ENCODE measurements at regions not wholly inside any gene's neighbourhood (a gene's known extent, or its start where the extent isn't known, plus 50 kb on each side); places are given as distances from the start of the nearest gene placed in this dataset.
"Not testable (repeated sequence)": the region's sequence is repeated elsewhere in the genome, so short reads cannot be mapped to it uniquely, and the experiment has no call there.

DNA sequence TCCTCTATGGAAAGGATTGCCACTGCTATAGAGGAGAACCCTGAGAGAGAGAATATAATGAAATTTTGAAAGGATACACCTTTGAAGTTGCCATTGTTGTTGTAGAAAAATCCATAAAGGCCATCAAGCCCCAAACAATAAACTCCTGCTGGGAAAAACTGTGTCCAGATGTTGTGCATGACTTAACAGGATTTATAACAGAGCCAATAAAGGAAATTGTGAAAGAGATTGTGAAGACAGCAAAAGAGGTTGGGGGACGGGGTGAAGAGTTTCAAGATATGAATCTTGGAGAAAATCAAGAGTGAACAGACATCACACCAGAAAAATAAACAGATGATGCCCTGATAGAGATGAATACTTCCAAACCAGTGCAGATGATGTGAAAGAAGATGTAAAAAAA is 396.4 kb downstream of the BCKDHB start:
- H3K27me3 ChIP-seq (replicated peaks; ENCODE audit: control insufficient read depth, insufficient read depth, low read length) = no peaks in the 10 kb centered on the region
- DNase-seq (ENCODE audit: extremely low read depth, insufficient read length) = no peak
- no peaks in the 10 kb centered on the region for H3K36me3 ChIP-seq (ENCODE audit: control insufficient read depth, insufficient read depth, low read length)
- TF ChIP-seq, protein P1, sequence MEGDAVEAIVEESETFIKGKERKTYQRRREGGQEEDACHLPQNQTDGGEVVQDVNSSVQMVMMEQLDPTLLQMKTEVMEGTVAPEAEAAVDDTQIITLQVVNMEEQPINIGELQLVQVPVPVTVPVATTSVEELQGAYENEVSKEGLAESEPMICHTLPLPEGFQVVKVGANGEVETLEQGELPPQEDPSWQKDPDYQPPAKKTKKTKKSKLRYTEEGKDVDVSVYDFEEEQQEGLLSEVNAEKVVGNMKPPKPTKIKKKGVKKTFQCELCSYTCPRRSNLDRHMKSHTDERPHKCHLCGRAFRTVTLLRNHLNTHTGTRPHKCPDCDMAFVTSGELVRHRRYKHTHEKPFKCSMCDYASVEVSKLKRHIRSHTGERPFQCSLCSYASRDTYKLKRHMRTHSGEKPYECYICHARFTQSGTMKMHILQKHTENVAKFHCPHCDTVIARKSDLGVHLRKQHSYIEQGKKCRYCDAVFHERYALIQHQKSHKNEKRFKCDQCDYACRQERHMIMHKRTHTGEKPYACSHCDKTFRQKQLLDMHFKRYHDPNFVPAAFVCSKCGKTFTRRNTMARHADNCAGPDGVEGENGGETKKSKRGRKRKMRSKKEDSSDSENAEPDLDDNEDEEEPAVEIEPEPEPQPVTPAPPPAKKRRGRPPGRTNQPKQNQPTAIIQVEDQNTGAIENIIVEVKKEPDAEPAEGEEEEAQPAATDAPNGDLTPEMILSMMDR (IDR thresholded peaks at IDR 0.05; ENCODE audit: insufficient read depth, low read length, poor library complexity, severe bottlenecking) = no peak
- H3K4me3 ChIP-seq (replicated peaks; ENCODE audit: low read depth, low read length) = no peak overlapping the region

DNA sequence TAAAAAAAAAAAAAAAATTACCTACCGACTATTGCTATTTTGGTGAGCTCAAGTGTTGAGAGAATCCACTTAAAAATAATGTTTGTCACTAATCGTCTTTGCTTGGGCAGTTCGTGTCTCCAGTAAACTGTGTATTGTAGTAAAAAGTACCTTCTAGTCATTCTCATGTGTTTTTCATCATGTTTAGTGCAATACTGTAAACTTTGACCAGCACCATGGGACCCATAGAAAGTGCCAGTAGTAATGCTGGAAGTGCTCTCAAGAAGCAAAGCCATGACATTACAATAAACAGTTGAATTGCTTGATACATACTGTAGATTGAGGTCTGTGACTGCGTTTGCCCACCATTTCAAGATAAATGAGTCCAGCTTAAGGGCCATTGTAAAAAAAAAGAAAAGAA is 395.2 kb downstream of the BCKDHB start:
- no peak for DNase-seq (ENCODE audit: extremely low read depth, insufficient read length)
- H3K27me3 ChIP-seq (replicated peaks; ENCODE audit: control insufficient read depth, insufficient read depth, low read length) = no peaks in the 10 kb centered on the region
- no peaks in the 10 kb centered on the region for H3K36me3 ChIP-seq (ENCODE audit: control insufficient read depth, insufficient read depth, low read length)
- H3K4me3 ChIP-seq (replicated peaks; ENCODE audit: low read depth, low read length) = no peak overlapping the region
- TF ChIP-seq, protein P1 (IDR thresholded peaks at IDR 0.05; ENCODE audit: insufficient read depth, low read length, poor library complexity, severe bottlenecking) = no peak

DNA sequence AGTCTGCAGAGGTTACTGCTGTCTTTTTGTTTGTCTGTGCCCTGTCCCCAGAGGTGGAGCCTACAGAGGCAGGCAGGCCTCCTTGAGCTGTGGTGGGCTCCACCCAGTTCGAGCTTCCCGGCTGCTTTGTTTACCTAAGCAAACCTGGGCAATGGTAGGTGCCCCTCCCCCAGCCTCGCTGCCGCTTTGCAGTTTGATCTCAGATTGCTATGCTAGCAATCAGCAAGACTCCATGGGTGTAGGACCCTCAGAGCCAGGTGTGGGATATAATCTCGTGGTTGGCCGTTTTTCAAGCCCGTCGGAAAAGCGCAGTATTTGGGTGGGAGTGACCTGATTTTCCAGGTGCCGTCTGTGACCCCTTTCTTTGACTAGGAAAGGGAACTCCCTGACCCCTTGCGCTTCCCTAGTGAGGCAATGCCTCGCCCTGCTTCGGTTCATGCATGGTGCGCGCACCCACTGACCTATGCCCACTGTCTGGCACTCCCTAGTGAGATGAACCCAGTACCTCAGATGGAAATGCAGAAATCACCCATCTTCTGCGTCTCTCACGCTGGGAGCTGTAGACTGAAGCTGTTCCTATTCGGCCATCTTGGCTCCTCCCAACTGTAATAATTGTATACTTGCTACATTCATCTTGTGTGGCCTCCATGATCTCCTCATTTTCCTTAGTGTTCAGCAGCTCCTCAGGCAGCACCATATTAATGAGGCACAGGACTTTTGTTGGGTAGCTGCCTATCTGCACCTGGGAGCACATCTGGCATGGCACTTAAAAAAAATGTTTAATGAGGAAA is 391.4 kb downstream of the BCKDHB start:
- DNase-seq (ENCODE audit: extremely low read depth, insufficient read length); H3K27me3 ChIP-seq (replicated peaks; ENCODE audit: control insufficient read depth, insufficient read depth, low read length); H3K4me3 ChIP-seq (replicated peaks; ENCODE audit: low read depth, low read length); H3K36me3 ChIP-seq (ENCODE audit: control insufficient read depth, insufficient read depth, low read length): not testable (repeated sequence)

DNA sequence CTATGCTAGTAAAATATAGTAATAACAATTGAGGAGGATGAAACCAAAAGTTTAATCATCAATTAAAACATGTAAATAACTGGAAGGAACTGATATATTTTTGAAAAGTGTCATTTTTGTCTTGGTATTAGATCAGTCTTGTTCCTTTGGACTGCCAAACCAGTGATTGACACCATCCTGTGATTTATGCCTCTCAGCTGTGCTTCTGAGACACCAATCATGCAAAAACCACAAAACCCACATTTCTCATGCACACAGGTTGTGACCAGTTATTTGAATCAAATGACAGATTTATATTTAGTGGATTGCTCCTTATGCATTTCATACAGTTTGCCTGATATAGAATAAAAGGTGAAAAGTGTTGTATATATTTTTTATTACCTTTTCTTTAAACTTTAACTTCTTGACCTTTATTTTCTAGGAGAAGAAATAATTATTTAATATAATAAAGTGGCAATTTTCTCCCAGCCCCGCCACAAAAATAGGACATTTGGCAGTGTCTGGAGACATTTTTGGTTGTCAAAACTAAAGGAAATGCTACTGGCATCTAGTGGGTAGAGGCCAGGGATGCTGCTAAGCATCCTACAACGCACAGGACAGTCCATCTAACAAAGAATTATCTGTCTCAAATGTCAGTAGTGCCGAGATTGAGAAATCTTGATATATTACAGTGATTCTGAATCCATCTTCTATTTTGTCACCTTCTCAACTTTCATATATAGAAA is 383.6 kb downstream of the BCKDHB start:
- TF ChIP-seq, protein P1 (IDR thresholded peaks at IDR 0.05; ENCODE audit: insufficient read depth, low read length, poor library complexity, severe bottlenecking) = no peak
- no peaks in the 10 kb centered on the region for H3K27me3 ChIP-seq (replicated peaks; ENCODE audit: control insufficient read depth, insufficient read depth, low read length)
- DNase-seq (ENCODE audit: extremely low read depth, insufficient read length) = no peak

DNA sequence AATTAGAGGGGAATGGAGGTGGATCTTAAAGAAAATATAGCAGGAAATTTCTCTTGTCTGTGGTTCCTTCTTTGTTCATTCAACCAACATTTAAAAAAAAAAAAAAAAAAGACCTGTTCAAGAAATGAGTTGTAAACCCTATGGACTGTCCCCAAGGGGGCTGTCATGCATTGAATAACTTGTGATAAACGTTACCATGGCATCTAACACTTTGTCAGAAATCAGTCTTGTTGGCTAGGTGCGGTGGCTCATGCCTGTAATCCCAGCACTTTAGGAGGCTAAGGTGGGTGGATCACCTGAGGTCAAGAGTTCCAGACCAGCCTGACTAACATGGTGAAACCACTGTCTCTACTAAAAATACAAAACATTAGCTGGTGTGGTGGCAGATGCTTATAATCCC is 381.7 kb downstream of the BCKDHB start:
- H3K36me3 ChIP-seq (ENCODE audit: control insufficient read depth, insufficient read depth, low read length) = no peaks in the 10 kb centered on the region
- no peak overlapping the region for H3K4me3 ChIP-seq (replicated peaks; ENCODE audit: low read depth, low read length)
- no peaks in the 10 kb centered on the region for H3K27me3 ChIP-seq (replicated peaks; ENCODE audit: control insufficient read depth, insufficient read depth, low read length)
- DNase-seq (ENCODE audit: extremely low read depth, insufficient read length) = no peak
- TF ChIP-seq, protein P1 (IDR thresholded peaks at IDR 0.05; ENCODE audit: insufficient read depth, low read length, poor library complexity, severe bottlenecking) = no peak

More for the DNA sequence above, 383.6 kb downstream of the BCKDHB start:
- H3K36me3 ChIP-seq (ENCODE audit: control insufficient read depth, insufficient read depth, low read length) = no peaks in the 10 kb centered on the region
- H3K4me3 ChIP-seq (replicated peaks; ENCODE audit: low read depth, low read length) = no peak overlapping the region

DNA sequence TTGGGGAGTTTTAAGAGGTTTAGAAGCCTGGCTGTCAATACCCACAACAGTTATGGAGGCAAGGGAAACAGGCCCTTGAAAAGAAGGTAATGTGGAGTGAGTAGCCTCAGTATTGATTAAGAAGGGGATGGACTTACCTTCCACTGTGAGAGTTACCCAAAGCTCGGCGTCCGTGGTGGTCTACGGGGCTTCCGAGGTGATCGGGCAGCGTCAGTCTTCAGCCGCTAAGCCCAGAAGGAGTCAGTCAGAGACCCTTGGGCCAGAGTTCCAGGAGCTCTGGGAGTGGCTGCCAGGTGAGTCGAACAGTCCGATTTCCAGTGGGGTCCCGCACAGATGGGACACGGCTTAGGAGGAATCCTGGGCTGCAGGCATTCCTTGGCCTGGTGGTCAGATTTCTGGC is 379.0 kb downstream of the BCKDHB start:
- not testable (repeated sequence) for H3K36me3 ChIP-seq (ENCODE audit: control insufficient read depth, insufficient read depth, low read length); H3K4me3 ChIP-seq (replicated peaks; ENCODE audit: low read depth, low read length); DNase-seq (ENCODE audit: extremely low read depth, insufficient read length); H3K27me3 ChIP-seq (replicated peaks; ENCODE audit: control insufficient read depth, insufficient read depth, low read length)
